ENCODE measurements at regions not wholly inside any gene's neighbourhood (a gene's known extent, or its start where the extent isn't known, plus 50 kb on each side); places are given as distances from the start of the nearest gene placed in this dataset.

GRCh38 chr16:54806378-54806777 lies 124.3 kb upstream of the IRX5 start:
- H3K36me3 ChIP-seq (ENCODE audit: insufficient read depth, low read length): no peaks in the 10 kb centered on the region
- peaks cover 2% of the 10 kb centered on the region for H3K9me3 ChIP-seq (ENCODE audit: low read length)
- no peaks in the 10 kb centered on the region for H3K27me3 ChIP-seq (ENCODE audit: insufficient read depth, low read length)
- H3K4me1 ChIP-seq (ENCODE audit: insufficient read depth, low read length): no peaks in the 10 kb centered on the region
- no peak overlapping the region for H2AFZ ChIP-seq (ENCODE audit: low read depth, low read length)
- no peak overlapping the region for H3K4me3 ChIP-seq (ENCODE audit: low read length)

DNA sequence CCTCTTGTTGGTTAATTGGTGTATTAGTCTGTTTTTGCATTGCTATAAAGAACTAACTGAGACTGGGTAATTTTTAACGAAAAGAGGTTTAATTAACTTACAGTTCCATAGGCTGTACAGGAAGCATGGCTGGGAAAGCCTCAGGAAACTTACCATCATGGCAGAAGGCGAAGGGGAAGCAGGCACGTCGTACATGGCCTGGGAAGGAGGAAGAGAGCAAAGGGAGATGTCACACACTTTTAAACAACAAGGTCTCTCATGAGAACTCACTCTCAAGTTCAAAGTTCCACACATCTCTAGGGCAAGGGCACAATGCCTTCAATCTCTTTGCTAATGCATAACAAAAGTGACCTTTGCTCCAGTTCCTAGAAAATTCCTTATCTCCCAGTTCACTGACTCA lies 125.0 kb upstream of the IRX5 start:
- Histone ChIP-seq H3K9me3 (ENCODE audit: low read length) (peaks cover 2% of the 10 kb centered on the region), H3K4me3 (ENCODE audit: low read length) (no peak overlapping the region), H3K4me1 (ENCODE audit: insufficient read depth, low read length) (no peaks in the 10 kb centered on the region), H3K36me3 (ENCODE audit: insufficient read depth, low read length) (no peaks in the 10 kb centered on the region), H3K27me3 (ENCODE audit: insufficient read depth, low read length) (no peaks in the 10 kb centered on the region), H2AFZ (ENCODE audit: low read depth, low read length) (no peak overlapping the region)

- no peak overlapping the region for H2AFZ ChIP-seq (ENCODE audit: low read depth, low read length)
Measured at GRCh38 chr16:54801057-54801844, 129.4 kb upstream of the IRX5 start.

DNA sequence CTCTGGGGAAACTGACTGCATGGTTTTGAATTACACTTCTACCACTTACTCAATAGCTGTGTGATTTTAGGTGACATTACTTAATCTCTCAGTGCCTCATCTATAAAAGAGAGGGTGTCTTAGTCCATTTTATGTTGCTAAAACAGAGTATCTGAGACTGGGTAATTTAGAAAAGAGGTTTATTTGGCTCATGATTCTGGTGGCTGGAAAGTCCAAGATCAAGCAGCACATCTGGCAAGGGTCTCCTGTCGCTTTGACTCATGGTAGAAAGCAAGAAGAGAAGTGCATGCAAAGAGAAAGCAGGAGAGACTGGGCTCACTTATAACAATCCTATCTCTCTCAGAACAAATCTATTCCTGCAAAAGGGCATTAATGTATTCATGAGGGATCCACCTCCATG lies 132.4 kb upstream of the IRX5 start:
- peaks cover 2% of the 10 kb centered on the region for H3K9me3 ChIP-seq (ENCODE audit: low read length)
- no peak overlapping the region for H2AFZ ChIP-seq (ENCODE audit: low read depth, low read length)
- H3K36me3 ChIP-seq (ENCODE audit: insufficient read depth, low read length): no peaks in the 10 kb centered on the region
- no peak overlapping the region for H3K4me3 ChIP-seq (ENCODE audit: low read length)
- H3K4me1 ChIP-seq (ENCODE audit: insufficient read depth, low read length): peaks cover 3% of the 10 kb centered on the region
- no peaks in the 10 kb centered on the region for H3K27me3 ChIP-seq (ENCODE audit: insufficient read depth, low read length)

More at GRCh38 chr16:54801057-54801844, 129.4 kb upstream of the IRX5 start:
- no peaks in the 10 kb centered on the region for H3K27me3 ChIP-seq (ENCODE audit: insufficient read depth, low read length)
- peaks cover 4% of the 10 kb centered on the region for H3K9me3 ChIP-seq (ENCODE audit: low read length)
- H3K4me3 ChIP-seq (ENCODE audit: low read length): no peak overlapping the region
- no peaks in the 10 kb centered on the region for H3K4me1 ChIP-seq (ENCODE audit: insufficient read depth, low read length)
- no peaks in the 10 kb centered on the region for H3K36me3 ChIP-seq (ENCODE audit: insufficient read depth, low read length)

DNA sequence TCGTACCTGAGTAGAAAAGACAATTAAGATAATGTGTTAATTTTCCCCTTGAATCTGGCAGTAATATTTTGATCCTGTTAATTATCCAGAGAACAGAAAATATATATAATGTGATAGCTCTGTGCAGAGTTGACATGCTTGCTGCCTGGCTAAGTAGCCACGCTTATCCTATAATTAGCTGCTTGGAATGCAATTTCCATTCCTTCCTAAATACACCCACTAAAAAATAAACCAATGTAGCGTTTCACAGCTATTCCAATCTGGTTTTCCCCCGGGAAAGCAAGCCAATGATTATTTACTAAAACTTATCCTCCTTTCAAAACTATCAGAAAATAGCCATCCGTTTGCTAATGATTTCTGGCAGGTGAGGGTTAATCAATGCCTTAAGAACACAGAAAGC lies 134.5 kb upstream of the IRX5 start:
- Histone ChIP-seq H3K36me3 (ENCODE audit: insufficient read depth, low read length) (no peaks in the 10 kb centered on the region), H3K4me3 (ENCODE audit: low read length) (no peak overlapping the region), H3K4me1 (ENCODE audit: insufficient read depth, low read length) (peaks cover 3% of the 10 kb centered on the region), H2AFZ (ENCODE audit: low read depth, low read length) (no peak overlapping the region), H3K27me3 (ENCODE audit: insufficient read depth, low read length) (no peaks in the 10 kb centered on the region), H3K9me3 (ENCODE audit: low read length) (peaks cover 2% of the 10 kb centered on the region)

GRCh38 chr16:54792811-54793210 lies 137.9 kb upstream of the IRX5 start:
- H3K4me3 ChIP-seq (ENCODE audit: low read length): no peak overlapping the region
- H3K27me3 ChIP-seq (ENCODE audit: insufficient read depth, low read length): no peaks in the 10 kb centered on the region
- no peak overlapping the region for H2AFZ ChIP-seq (ENCODE audit: low read depth, low read length)
- H3K9me3 ChIP-seq (ENCODE audit: low read length): no peaks in the 10 kb centered on the region
- H3K4me1 ChIP-seq (ENCODE audit: insufficient read depth, low read length): peaks cover 3% of the 10 kb centered on the region
- no peaks in the 10 kb centered on the region for H3K36me3 ChIP-seq (ENCODE audit: insufficient read depth, low read length)

DNA sequence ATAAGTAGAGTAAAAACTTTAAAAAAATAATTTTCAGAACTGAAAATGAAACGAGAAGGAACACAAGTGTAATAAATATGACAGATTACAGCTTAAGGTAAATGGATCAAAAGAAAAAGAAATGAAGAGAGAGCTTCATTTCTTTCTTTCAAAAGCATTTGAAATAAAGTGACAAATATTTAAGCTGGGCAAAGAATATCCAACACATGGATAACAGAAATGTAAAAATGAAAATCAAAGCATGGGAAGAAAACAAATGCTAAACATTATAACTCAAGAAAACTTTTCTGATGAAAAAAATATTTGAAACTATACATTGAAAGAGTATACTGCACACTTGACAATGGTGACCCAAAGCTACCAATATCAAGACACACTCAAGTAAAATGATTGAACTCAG lies 143.6 kb upstream of the IRX5 start:
- Histone ChIP-seq H3K27me3 (ENCODE audit: insufficient read depth, low read length) (no peaks in the 10 kb centered on the region), H3K4me1 (ENCODE audit: insufficient read depth, low read length) (no peaks in the 10 kb centered on the region), H2AFZ (ENCODE audit: low read depth, low read length) (no peak overlapping the region), H3K9me3 (ENCODE audit: low read length) (peaks cover 4% of the 10 kb centered on the region), H3K36me3 (ENCODE audit: insufficient read depth, low read length) (no peaks in the 10 kb centered on the region), H3K4me3 (ENCODE audit: low read length) (no peak overlapping the region)

GRCh38 chr16:54783980-54784379 lies 146.7 kb upstream of the IRX5 start:
- Histone ChIP-seq H3K4me3 (ENCODE audit: low read length) (no peak overlapping the region), H2AFZ (ENCODE audit: low read depth, low read length) (no peak overlapping the region), H3K9me3 (ENCODE audit: low read length) (peaks cover 4% of the 10 kb centered on the region), H3K36me3 (ENCODE audit: insufficient read depth, low read length) (no peaks in the 10 kb centered on the region), H3K4me1 (ENCODE audit: insufficient read depth, low read length) (no peaks in the 10 kb centered on the region), H3K27me3 (ENCODE audit: insufficient read depth, low read length) (no peaks in the 10 kb centered on the region)

DNA sequence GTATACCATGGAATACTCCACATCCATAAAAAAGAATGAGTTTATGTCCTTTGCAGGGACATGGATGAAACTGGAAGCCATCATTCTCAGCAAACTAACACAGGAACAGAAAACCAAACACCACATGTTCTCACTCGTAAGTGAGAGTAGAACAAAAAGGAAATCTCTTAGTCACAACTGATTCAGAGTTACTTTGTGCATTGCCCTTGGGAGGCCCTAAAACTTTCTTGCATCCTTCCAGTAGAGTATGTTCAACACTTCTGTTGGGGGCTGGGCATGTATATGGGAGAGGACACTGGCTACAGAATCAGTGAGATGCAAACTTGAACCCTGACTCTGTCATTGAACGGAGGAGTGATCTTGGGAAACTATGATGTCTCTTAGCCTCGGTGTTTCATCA lies 147.4 kb upstream of the IRX5 start:
- Histone ChIP-seq H3K27me3 (ENCODE audit: insufficient read depth, low read length) (no peaks in the 10 kb centered on the region), H3K9me3 (ENCODE audit: low read length) (peaks cover 4% of the 10 kb centered on the region), H2AFZ (ENCODE audit: low read depth, low read length) (no peak overlapping the region), H3K4me1 (ENCODE audit: insufficient read depth, low read length) (no peaks in the 10 kb centered on the region), H3K36me3 (ENCODE audit: insufficient read depth, low read length) (no peaks in the 10 kb centered on the region), H3K4me3 (ENCODE audit: low read length) (no peak overlapping the region)

GRCh38 chr16:54780266-54780665 lies 150.4 kb upstream of the IRX5 start:
- H2AFZ ChIP-seq (ENCODE audit: low read depth, low read length): no peak overlapping the region
- H3K36me3 ChIP-seq (ENCODE audit: insufficient read depth, low read length): no peaks in the 10 kb centered on the region
- H3K9me3 ChIP-seq (ENCODE audit: low read length): no peaks in the 10 kb centered on the region
- H3K4me3 ChIP-seq (ENCODE audit: low read length): no peak overlapping the region
- no peaks in the 10 kb centered on the region for H3K4me1 ChIP-seq (ENCODE audit: insufficient read depth, low read length)
- H3K27me3 ChIP-seq (ENCODE audit: insufficient read depth, low read length): no peaks in the 10 kb centered on the region

DNA sequence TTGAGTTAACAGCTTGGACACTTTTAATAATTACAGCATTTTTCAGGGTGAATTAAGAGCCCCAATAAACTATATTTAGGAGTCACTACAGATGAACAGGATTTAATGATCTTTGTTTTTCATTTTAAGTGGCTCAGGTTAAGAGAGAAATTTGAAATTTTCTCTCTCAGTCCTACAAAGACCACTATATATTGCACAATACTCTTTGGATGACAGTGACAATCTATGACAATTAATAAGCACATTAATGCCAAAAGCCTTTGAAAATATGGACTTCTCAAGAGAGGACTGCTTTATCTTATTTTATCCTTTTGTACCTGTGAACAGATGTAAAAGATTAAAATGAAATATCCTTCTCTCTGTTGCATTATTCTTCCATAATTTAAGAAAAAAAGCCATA lies 151.1 kb upstream of the IRX5 start:
- Histone ChIP-seq H3K9me3 (ENCODE audit: low read length) (no peaks in the 10 kb centered on the region), H2AFZ (ENCODE audit: low read depth, low read length) (no peak overlapping the region), H3K4me1 (ENCODE audit: insufficient read depth, low read length) (peaks cover 6% of the 10 kb centered on the region), H3K27me3 (ENCODE audit: insufficient read depth, low read length) (no peaks in the 10 kb centered on the region), H3K4me3 (ENCODE audit: low read length) (no peak overlapping the region), H3K36me3 (ENCODE audit: insufficient read depth, low read length) (no peaks in the 10 kb centered on the region)

DNA sequence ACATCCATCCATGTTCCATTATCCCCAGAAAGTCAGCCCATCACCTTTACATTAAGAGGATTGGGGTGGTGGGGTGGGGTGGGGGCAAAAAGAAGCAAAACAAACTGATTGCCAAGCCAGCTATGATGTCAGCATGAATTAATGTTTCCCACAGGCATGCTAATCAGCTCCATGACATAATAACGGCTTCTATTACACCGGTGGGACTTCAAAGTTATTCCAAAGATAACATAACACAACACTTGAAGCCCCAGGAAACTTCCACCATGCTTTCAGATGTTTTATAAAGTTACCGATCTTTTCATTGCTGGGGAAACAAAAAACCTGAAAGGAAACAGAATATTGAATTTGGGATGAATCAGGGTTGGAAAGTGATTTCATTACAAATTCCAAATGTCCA lies 155.9 kb upstream of the IRX5 start:
- Histone ChIP-seq H3K36me3 (ENCODE audit: insufficient read depth, low read length) (no peaks in the 10 kb centered on the region), H3K9me3 (ENCODE audit: low read length) (no peaks in the 10 kb centered on the region), H3K4me1 (ENCODE audit: insufficient read depth, low read length) (peaks cover 9% of the 10 kb centered on the region), H2AFZ (ENCODE audit: low read depth, low read length) (peak overlapping the region; percentile 46), H3K4me3 (ENCODE audit: low read length) (no peak overlapping the region), H3K27me3 (ENCODE audit: insufficient read depth, low read length) (no peaks in the 10 kb centered on the region)

- Histone ChIP-seq H3K27me3 (ENCODE audit: insufficient read depth, low read length) (no peaks in the 10 kb centered on the region), H3K9me3 (ENCODE audit: low read length) (no peaks in the 10 kb centered on the region), H3K36me3 (ENCODE audit: insufficient read depth, low read length) (no peaks in the 10 kb centered on the region), H3K4me1 (ENCODE audit: insufficient read depth, low read length) (peaks cover 9% of the 10 kb centered on the region), H3K4me3 (ENCODE audit: low read length) (no peak overlapping the region), H2AFZ (ENCODE audit: low read depth, low read length) (no peak overlapping the region)
Measured at GRCh38 chr16:54772400-54772799, 158.3 kb upstream of the IRX5 start.

GRCh38 chr16:54766355-54766754 lies 164.3 kb upstream of the IRX5 start:
- no peak overlapping the region for H2AFZ ChIP-seq (ENCODE audit: low read depth, low read length)
- no peaks in the 10 kb centered on the region for H3K4me1 ChIP-seq (ENCODE audit: insufficient read depth, low read length)
- H3K4me3 ChIP-seq (ENCODE audit: low read length): no peak overlapping the region
- no peaks in the 10 kb centered on the region for H3K36me3 ChIP-seq (ENCODE audit: insufficient read depth, low read length)
- no peaks in the 10 kb centered on the region for H3K27me3 ChIP-seq (ENCODE audit: insufficient read depth, low read length)
- no peaks in the 10 kb centered on the region for H3K9me3 ChIP-seq (ENCODE audit: low read length)
